ENCODE measurements at regions not wholly inside any gene's neighbourhood (a gene's known extent, or its start where the extent isn't known, plus 50 kb on each side); places are given as distances from the start of the nearest gene placed in this dataset.

GRCh38 chr4:84420608-84421007 lies 78.5 kb downstream of the NKX6-1 start:
- TF ChIP-seq CREB1 (CRISPR knock-in tag; IDR thresholded peaks at IDR 0.05; ENCODE audit: low read depth) (no peak), CTCF (conservative IDR thresholded peaks at IDR 0.05; ENCODE audit: low read depth in 2 of 2) (no peak), EZH2 (IDR thresholded peaks at IDR 0.05; ENCODE audit: low read depth, unreplicated experiment) (no peak), REST (IDR thresholded peaks at IDR 0.05; ENCODE audit: unreplicated experiment) (no peak), ZNF462 (CRISPR knock-in tag; IDR thresholded peaks at IDR 0.05) (no peak)

Measured in GM23338 (cell line).